PFSK-1 (cell line): ENCODE measurements at regions not wholly inside any gene's neighbourhood (a gene's known extent, or its start where the extent isn't known, plus 50 kb on each side); places are given as distances from the start of the nearest gene placed in this dataset.

Experiments used
- FOXP2 ChIP-seq: optimal IDR thresholded peaks from 2 replicates; pipeline ENCODE3; 2011; ENCODE audit warnings: borderline replicate concordance, control low read depth, inconsistent platforms; ENCODE audit not compliant: insufficient read depth; ENCODE audit errors: extremely low read length, extremely low read depth
- POLR2AphosphoS5 ChIP-seq: IDR thresholded peaks from 2 replicates; pipeline ENCODE4 v1.6.1; 2012; ENCODE audit warnings: low read depth, mild to moderate bottlenecking, control low read depth, low read length, moderate library complexity
- REST ChIP-seq, 2 experiments: IDR thresholded peaks; 2 replicates each; pipeline versions ENCODE4 v1.6.1 to v1.8.0; 2011 to 2012; ENCODE audit warnings: low read depth in 2 of 2, low read length in 2 of 2, control low read depth in 1 of 2, inconsistent platforms in 1 of 2, mild to moderate bottlenecking in 1 of 2, moderate library complexity in 1 of 2; ENCODE audit not compliant: insufficient read depth in 1 of 2
- SIN3A ChIP-seq: IDR thresholded peaks from 2 replicates; pipeline ENCODE4 v1.6.1; 2012; ENCODE audit warnings: mild to moderate bottlenecking, low read length, moderate library complexity, borderline replicate concordance; ENCODE audit not compliant: insufficient read depth
- TAF1 ChIP-seq: IDR thresholded peaks from 2 replicates; pipeline ENCODE4 v1.6.1; 2012; ENCODE audit warnings: low read length, control low read depth, borderline replicate concordance; ENCODE audit not compliant: insufficient read depth

- TF ChIP-seq REST (IDR thresholded peaks at IDR 0.05; ENCODE audit: insufficient read depth in 1 of 2, low read depth in 2 of 2, low read length in 2 of 2) = no peak
- TF ChIP-seq TAF1 = no peak
- TF ChIP-seq FOXP2 = no peak
- no peak for TF ChIP-seq SIN3A
- no peak for TF ChIP-seq POLR2AphosphoS5
Observed at GRCh38 chr11:92297567-92298553, 73.2 kb downstream of the FAT3 start.

- no peak for TF ChIP-seq FOXP2
- no peak for TF ChIP-seq TAF1
- TF ChIP-seq POLR2AphosphoS5 = no peak
- TF ChIP-seq REST (IDR thresholded peaks at IDR 0.05; ENCODE audit: insufficient read depth in 1 of 2, low read depth in 2 of 2, low read length in 2 of 2) = no peak
- no peak for TF ChIP-seq SIN3A
Observed at GRCh38 chr11:92300876-92301275, 76.3 kb downstream of the FAT3 start.

GRCh38 chr11:92302770-92303169, 78.2 kb downstream of the FAT3 start:
- TF ChIP-seq SIN3A (no peak), TAF1 (no peak), POLR2AphosphoS5 (no peak), FOXP2 (no peak), REST (IDR thresholded peaks at IDR 0.05; ENCODE audit: insufficient read depth in 1 of 2, low read depth in 2 of 2, low read length in 2 of 2) (no peak)

- TF ChIP-seq FOXP2 (no peak), SIN3A (no peak), POLR2AphosphoS5 (no peak), REST (IDR thresholded peaks at IDR 0.05; ENCODE audit: insufficient read depth in 1 of 2, low read depth in 2 of 2, low read length in 2 of 2) (no peak), TAF1 (no peak)
Observed at GRCh38 chr11:92304271-92304670, 79.7 kb downstream of the FAT3 start.
